ENCODE measurements at regions not wholly inside any gene's neighbourhood (a gene's known extent, or its start where the extent isn't known, plus 50 kb on each side); places are given as distances from the start of the nearest gene placed in this dataset.
"Not testable (repeated sequence)": the region's sequence is repeated elsewhere in the genome, so short reads cannot be mapped to it uniquely, and the experiment has no call there.

- DNase-seq (ENCODE audit: insufficient read length, low spot score): no peak
- no peak for TF ChIP-seq POLR2A (IDR thresholded peaks at IDR 0.05; ENCODE audit: low read depth, low read length)
- FAIRE-seq: no peak
Observed at GRCh38 chr6:167403427-167403826, 78.5 kb downstream of the TTLL2 start.

- no peak for DNase-seq (ENCODE audit: insufficient read length, low spot score)
Observed at GRCh38 chr6:167404385-167405049, 79.6 kb downstream of the TTLL2 start.

GRCh38 chr6:167405778-167406532 is 81.1 kb downstream of the TTLL2 start:
- FAIRE-seq (no peak), DNase-seq (ENCODE audit: insufficient read length, low spot score) (no peak)
- no peak for TF ChIP-seq POLR2A (IDR thresholded peaks at IDR 0.05; ENCODE audit: low read depth, low read length)

More at GRCh38 chr6:167404385-167405049, 79.6 kb downstream of the TTLL2 start:
- no peak for TF ChIP-seq POLR2A (IDR thresholded peaks at IDR 0.05; ENCODE audit: low read depth, low read length)
- no peak for FAIRE-seq

DNA sequence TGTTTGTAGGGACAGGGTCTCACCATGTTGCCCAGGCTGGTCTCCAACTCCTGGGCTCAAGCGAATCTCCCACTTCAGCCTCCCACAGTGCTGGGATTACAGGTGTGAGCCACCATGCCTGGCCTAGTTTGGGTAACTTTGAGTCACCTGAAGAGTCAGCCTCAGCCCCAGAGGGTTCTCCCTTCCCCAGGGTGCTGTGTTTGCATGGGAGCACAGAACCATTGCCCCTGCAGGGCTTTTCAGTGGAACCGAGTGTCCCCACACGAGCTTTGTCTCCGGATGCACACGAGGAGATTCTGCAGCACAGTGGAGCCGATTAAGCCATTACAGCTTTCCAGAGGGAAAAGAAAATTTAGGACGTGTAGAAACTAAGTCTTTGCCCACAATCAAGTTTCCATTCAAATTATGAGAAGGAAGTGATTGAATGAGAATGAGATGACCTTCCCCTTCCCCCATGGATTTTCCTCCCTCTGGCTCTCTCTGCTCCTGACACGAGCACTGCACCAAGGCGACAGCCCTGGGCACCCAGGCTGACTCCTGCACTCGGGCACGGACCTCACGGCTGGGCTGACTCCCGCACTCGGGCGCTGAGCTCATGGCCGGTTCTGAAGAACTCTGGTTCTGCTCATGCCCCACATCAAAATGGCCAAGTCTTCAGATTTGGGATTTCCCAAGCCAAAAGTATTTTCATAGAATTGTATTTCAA is 81.8 kb downstream of the TTLL2 start:
- FAIRE-seq; DNase-seq (ENCODE audit: insufficient read length, low spot score): not testable (repeated sequence)

DNA sequence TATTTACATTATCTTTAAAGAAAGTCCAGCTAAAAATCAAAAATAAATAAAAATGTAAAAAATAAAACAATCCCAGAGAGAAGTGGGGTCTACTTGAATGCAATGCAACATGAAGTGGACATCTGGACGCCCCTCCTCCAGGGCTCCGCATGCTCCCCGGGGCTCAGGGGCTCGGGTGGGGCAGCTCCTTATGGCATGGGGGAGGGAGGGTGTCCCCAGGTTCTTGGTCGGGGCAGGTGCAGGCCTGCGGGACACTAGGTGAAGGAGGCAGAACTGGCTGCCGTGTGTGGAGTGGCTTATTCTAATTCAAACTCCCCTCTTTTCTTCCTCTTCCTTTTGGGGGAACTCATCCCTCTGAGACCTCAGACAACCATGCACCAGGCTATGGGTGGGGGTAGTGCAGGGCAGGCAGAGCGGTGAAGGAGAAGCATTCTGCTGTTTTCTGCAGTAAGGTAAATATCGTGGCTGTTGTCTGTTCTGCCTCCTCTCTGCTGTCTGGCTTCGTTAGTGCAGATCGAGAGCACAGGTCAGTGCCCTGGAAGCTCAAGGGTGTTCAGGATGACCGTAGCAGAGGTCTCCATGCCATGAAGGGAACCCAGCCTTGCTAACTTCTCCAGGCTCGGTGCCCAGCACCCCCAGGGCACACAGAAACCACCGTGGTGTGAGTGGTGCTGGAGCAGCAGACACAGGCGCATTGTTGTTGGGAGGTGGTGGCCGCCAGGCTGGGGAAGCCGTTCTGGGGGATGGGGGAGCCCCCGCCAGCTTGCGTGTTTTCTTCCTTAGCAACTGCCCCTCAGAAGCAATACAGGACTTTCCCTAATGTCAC is 82.6 kb downstream of the TTLL2 start:
- no peak for FAIRE-seq

GRCh38 chr6:167408235-167408869 is 83.5 kb downstream of the TTLL2 start:
- TF ChIP-seq POLR2A (IDR thresholded peaks at IDR 0.05; ENCODE audit: low read depth, low read length): no peak
- FAIRE-seq (no peak), DNase-seq (ENCODE audit: insufficient read length, low spot score) (no peak)

More for the DNA sequence above, 82.6 kb downstream of the TTLL2 start:
- TF ChIP-seq POLR2A (IDR thresholded peaks at IDR 0.05; ENCODE audit: low read depth, low read length): no peak
- no peak for DNase-seq (ENCODE audit: insufficient read length, low spot score)

GRCh38 chr6:167409079-167409478 is 84.2 kb downstream of the TTLL2 start:
- DNase-seq (ENCODE audit: insufficient read length, low spot score) (no peak), FAIRE-seq (no peak)
- no peak for TF ChIP-seq POLR2A (IDR thresholded peaks at IDR 0.05; ENCODE audit: low read depth, low read length)

DNA sequence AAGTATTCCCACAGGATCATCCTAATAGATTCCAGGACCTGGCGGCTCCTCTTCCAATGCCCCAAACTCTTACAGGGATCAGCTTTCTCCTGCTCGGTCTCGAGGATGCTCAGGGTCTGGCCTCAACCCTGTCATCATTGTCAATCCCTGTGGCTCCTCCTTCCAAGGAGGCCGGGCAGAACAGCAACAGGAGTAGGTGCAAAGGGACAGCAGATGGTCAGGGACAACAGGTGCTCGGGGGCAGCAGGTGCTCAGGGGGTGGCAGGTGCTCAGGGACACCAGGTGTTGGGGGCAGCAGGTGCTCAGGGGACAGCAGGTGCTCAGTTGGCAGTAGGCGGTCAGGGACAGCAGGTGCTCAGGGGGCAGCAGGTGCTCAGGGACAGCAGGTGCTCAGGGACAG is 84.8 kb downstream of the TTLL2 start:
- TF ChIP-seq POLR2A (IDR thresholded peaks at IDR 0.05; ENCODE audit: low read depth, low read length): no peak
- no peak for FAIRE-seq

DNA sequence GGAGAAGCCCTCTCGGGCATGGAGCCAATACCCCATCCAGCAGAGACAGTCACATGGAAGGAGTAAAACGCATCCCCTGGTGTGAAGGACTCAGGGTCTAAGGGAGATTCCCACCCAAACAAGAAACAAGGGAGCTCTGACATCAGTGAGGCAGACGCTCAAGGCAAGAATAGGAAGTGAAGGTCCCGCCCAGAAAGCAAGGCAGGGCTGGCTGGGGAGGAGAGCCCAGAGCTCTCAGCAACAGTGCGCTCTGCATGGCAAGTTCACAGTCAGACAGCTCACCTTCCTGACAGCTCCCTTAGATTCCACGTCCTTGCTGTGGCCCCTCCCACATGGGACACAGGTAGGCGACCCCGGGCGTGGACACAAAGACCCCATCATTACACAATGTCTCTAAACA is 85.6 kb downstream of the TTLL2 start:
- no peak for TF ChIP-seq POLR2A (IDR thresholded peaks at IDR 0.05; ENCODE audit: low read depth, low read length)
- DNase-seq (ENCODE audit: insufficient read length, low spot score) (no peak), FAIRE-seq (no peak)

More for the DNA sequence above, 84.8 kb downstream of the TTLL2 start:
- DNase-seq (ENCODE audit: insufficient read length, low spot score): no peak

- DNase-seq (ENCODE audit: insufficient read length, low spot score) (no peak), FAIRE-seq (no peak)
- TF ChIP-seq POLR2A (IDR thresholded peaks at IDR 0.05; ENCODE audit: low read depth, low read length): no peak
Observed at GRCh38 chr6:167412506-167412905, 87.6 kb downstream of the TTLL2 start.

GRCh38 chr6:167415441-167415961 is 90.6 kb downstream of the TTLL2 start:
- DNase-seq (ENCODE audit: insufficient read length, low spot score) (no peak), FAIRE-seq (no peak)
- no peak for TF ChIP-seq POLR2A (IDR thresholded peaks at IDR 0.05; ENCODE audit: low read depth, low read length)

- FAIRE-seq (no peak), DNase-seq (ENCODE audit: insufficient read length, low spot score) (no peak)
- TF ChIP-seq POLR2A (IDR thresholded peaks at IDR 0.05; ENCODE audit: low read depth, low read length): no peak
Observed at GRCh38 chr6:167416676-167417430, 92.0 kb downstream of the TTLL2 start.

Measured in H54 (cell line).